ENCODE measurements at regions not wholly inside any gene's neighbourhood (a gene's known extent, or its start where the extent isn't known, plus 50 kb on each side); places are given as distances from the start of the nearest gene placed in this dataset.

DNA sequence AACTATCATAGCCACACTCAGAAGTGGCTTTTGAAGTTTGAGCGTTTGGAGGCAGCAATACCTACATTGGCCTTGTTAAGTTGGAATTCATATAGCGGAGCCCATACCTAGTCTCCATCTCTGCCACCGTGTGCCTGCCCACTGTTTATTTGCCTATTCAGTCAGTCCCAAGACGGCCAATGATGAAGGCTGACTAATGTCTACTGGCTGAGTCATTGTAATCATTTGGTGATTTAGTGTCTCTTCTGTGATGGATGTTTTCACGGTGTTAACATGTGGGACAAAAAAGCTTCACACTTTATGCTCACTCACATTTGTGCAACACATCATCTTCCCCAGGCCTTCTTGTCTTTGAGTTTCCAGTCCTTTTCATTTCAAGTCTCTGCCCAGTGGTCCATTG lies 92.6 kb upstream of the PBX1 start:
- Histone ChIP-seq H3K79me2 (ENCODE audit: control insufficient read depth, insufficient read depth, low read length) (no peaks in the 10 kb centered on the region), H3K4me1 (ENCODE audit: control insufficient read depth, extremely low read depth, insufficient read depth, low read length) (no peaks in the 10 kb centered on the region), H3K36me3 (ENCODE audit: control insufficient read depth in 2 of 2, extremely low read depth in 1 of 2, insufficient read depth in 2 of 2, low read length in 2 of 2) (no peaks in the 10 kb centered on the region), H3K4me3 (replicated peaks in 1 of 3; ENCODE audit: insufficient read depth in 1 of 3, low read depth in 1 of 3, low read length in 3 of 3) (no peak overlapping the region), H3K27me3 (ENCODE audit: control insufficient read depth in 2 of 2, insufficient read depth in 2 of 2, low read length in 2 of 2) (no peaks in the 10 kb centered on the region), H3K9me1 (replicated peaks; ENCODE audit: control insufficient read depth, extremely low read depth, insufficient read depth, low read length) (no peaks in the 10 kb centered on the region), H3K4me2 (ENCODE audit: insufficient read depth, low read length) (no peak overlapping the region), H4K20me1 (replicated peaks; ENCODE audit: control insufficient read depth, extremely low read depth, insufficient read depth, low read length) (no peaks in the 10 kb centered on the region), H3K9me3 (replicated peaks; ENCODE audit: control insufficient read depth, insufficient read depth, low read length) (no peaks in the 10 kb centered on the region), H3K9ac (replicated peaks; ENCODE audit: extremely low read depth, insufficient read depth, low read length) (no peak overlapping the region), H2AFZ (ENCODE audit: low read depth, low read length) (no peak overlapping the region), H3K27ac (ENCODE audit: insufficient read depth, low read depth, low read length) (no peak overlapping the region)
- DNase-seq (ENCODE audit: low read depth, low spot score) (no peak), FAIRE-seq (no peak)
- no TSS peak for BruUV-seq (replicated peaks)
- intact Hi-C loops (cut with micrococcal nuclease): no loop called here
- dilution Hi-C loops (cut with MboI; ENCODE audit: extremely low pct_ligation_motif_present, low sequenced_read_pairs): no loop called here
- POLR2A ChIA-PET: no interaction called here
- CTCF ChIA-PET: no interaction called here
- TF ChIP-seq POLR2A (IDR thresholded peaks at IDR 0.05; ENCODE audit: low read depth, low read length) (no peak), GATA2 (IDR thresholded peaks at IDR 0.05; ENCODE audit: insufficient read depth, insufficient read length, low read depth, low read length) (no peak), MYC (IDR thresholded peaks at IDR 0.05; ENCODE audit: low read depth, low read length) (no peak), EZH2 (IDR thresholded peaks at IDR 0.05; ENCODE audit: borderline replicate concordance, low read depth, low read length, severe bottlenecking) (no peak), FOS (IDR thresholded peaks at IDR 0.05; ENCODE audit: borderline replicate concordance, insufficient read depth, low read length) (no peak)
- TF ChIP-seq, protein P1, sequence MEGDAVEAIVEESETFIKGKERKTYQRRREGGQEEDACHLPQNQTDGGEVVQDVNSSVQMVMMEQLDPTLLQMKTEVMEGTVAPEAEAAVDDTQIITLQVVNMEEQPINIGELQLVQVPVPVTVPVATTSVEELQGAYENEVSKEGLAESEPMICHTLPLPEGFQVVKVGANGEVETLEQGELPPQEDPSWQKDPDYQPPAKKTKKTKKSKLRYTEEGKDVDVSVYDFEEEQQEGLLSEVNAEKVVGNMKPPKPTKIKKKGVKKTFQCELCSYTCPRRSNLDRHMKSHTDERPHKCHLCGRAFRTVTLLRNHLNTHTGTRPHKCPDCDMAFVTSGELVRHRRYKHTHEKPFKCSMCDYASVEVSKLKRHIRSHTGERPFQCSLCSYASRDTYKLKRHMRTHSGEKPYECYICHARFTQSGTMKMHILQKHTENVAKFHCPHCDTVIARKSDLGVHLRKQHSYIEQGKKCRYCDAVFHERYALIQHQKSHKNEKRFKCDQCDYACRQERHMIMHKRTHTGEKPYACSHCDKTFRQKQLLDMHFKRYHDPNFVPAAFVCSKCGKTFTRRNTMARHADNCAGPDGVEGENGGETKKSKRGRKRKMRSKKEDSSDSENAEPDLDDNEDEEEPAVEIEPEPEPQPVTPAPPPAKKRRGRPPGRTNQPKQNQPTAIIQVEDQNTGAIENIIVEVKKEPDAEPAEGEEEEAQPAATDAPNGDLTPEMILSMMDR (IDR thresholded peaks at IDR 0.05; ENCODE audit: extremely low read depth in 1 of 2, insufficient read depth in 1 of 2, low read depth in 1 of 2, low read length in 2 of 2): no peak

DNA sequence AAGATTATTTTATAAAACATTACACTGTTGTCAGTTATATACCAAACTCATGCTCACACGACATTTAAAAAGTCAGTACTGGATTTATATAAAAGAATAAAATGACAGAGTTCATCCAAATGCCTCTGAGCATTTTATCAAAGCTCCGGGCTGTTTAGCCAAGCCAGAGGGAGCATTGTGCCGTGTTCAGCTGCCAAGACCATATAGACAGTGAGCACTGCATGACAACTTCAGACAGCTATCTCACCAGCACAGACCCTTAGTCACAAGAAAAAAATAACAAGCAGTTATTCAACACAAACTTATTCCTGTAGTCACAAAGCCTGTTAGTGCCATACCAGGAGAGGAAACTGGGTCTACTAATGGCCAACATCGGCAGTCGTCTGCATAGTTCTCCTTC lies 88.0 kb upstream of the PBX1 start:
- CTCF ChIA-PET: no interaction called here
- POLR2A ChIA-PET: no interaction called here
- dilution Hi-C loops (cut with MboI; ENCODE audit: extremely low pct_ligation_motif_present, low sequenced_read_pairs) (no loop called here), intact Hi-C loops (cut with micrococcal nuclease) (no loop called here)
- no peak for DNase-seq (ENCODE audit: low read depth, low spot score)
- no peak overlapping the region for H3K4me2 ChIP-seq (ENCODE audit: insufficient read depth, low read length)
- H3K27me3 ChIP-seq (ENCODE audit: control insufficient read depth in 2 of 2, insufficient read depth in 2 of 2, low read length in 2 of 2): no peaks in the 10 kb centered on the region
- H3K9me1 ChIP-seq (replicated peaks; ENCODE audit: control insufficient read depth, extremely low read depth, insufficient read depth, low read length): no peaks in the 10 kb centered on the region
- no peak overlapping the region for H2AFZ ChIP-seq (ENCODE audit: low read depth, low read length)
- no peak overlapping the region for H3K27ac ChIP-seq (ENCODE audit: insufficient read depth, low read depth, low read length)
- H3K4me3 ChIP-seq (replicated peaks in 1 of 3; ENCODE audit: insufficient read depth in 1 of 3, low read depth in 1 of 3, low read length in 3 of 3): no peak overlapping the region
- TF ChIP-seq POLR2AphosphoS5 (IDR thresholded peaks at IDR 0.05; ENCODE audit: insufficient read depth, low read depth, low read length): no peak
- TF ChIP-seq POLR2A (IDR thresholded peaks at IDR 0.05; ENCODE audit: low read depth, low read length): no peak
- TF ChIP-seq, protein P1 (IDR thresholded peaks at IDR 0.05; ENCODE audit: extremely low read depth in 1 of 2, insufficient read depth in 1 of 2, low read depth in 1 of 2, low read length in 2 of 2): no peak
- TF ChIP-seq MYC (IDR thresholded peaks at IDR 0.05; ENCODE audit: low read depth, low read length): no peak
- no peak for TF ChIP-seq GATA2 (IDR thresholded peaks at IDR 0.05; ENCODE audit: insufficient read depth, insufficient read length, low read depth, low read length)
- no peak for TF ChIP-seq EZH2 (IDR thresholded peaks at IDR 0.05; ENCODE audit: borderline replicate concordance, low read depth, low read length, severe bottlenecking)
- TF ChIP-seq JUN (IDR thresholded peaks at IDR 0.05; ENCODE audit: borderline replicate concordance, insufficient read depth, insufficient read length, low read depth): no peak
- TF ChIP-seq, protein P2, sequence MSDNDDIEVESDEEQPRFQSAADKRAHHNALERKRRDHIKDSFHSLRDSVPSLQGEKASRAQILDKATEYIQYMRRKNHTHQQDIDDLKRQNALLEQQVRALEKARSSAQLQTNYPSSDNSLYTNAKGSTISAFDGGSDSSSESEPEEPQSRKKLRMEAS (IDR thresholded peaks at IDR 0.05; ENCODE audit: insufficient read depth, insufficient read length): no peak
- FAIRE-seq: no peak
- no peaks in the 10 kb centered on the region for H3K9me3 ChIP-seq (replicated peaks; ENCODE audit: control insufficient read depth, insufficient read depth, low read length)
- H3K4me1 ChIP-seq (ENCODE audit: control insufficient read depth, extremely low read depth, insufficient read depth, low read length): no peaks in the 10 kb centered on the region
- no peak overlapping the region for H3K9ac ChIP-seq (replicated peaks; ENCODE audit: extremely low read depth, insufficient read depth, low read length)
- no peaks in the 10 kb centered on the region for H4K20me1 ChIP-seq (replicated peaks; ENCODE audit: control insufficient read depth, extremely low read depth, insufficient read depth, low read length)
- H3K79me2 ChIP-seq (ENCODE audit: control insufficient read depth, insufficient read depth, low read length): no peaks in the 10 kb centered on the region
- no peaks in the 10 kb centered on the region for H3K36me3 ChIP-seq (ENCODE audit: control insufficient read depth in 2 of 2, extremely low read depth in 1 of 2, insufficient read depth in 2 of 2, low read length in 2 of 2)
- no TSS peak for BruUV-seq (replicated peaks)
